ENCODE measurements at regions not wholly inside any gene's neighbourhood (a gene's known extent, or its start where the extent isn't known, plus 50 kb on each side); places are given as distances from the start of the nearest gene placed in this dataset.
A peak's percentile ranks its signal among the peaks of the same experiment; 100 is the strongest.
"Not testable (repeated sequence)": the region's sequence is repeated elsewhere in the genome, so short reads cannot be mapped to it uniquely, and the experiment has no call there.

GRCh38 chr7:81294897-81295515 is 376.2 kb upstream of the SEMA3C start:
- no peak for TF ChIP-seq CTCF (IDR thresholded peaks at IDR 0.05; ENCODE audit: low read depth, low read length)
- H3K4me3 ChIP-seq (replicated peaks in 1 of 2; ENCODE audit: low read depth in 2 of 2, low read length in 2 of 2) = no peak overlapping the region
- DNase-seq (ENCODE audit: low read depth in 2 of 2) = no peak

GRCh38 chr7:81293806-81294205 is 375.0 kb upstream of the SEMA3C start:
- no peak for DNase-seq (ENCODE audit: low read depth in 2 of 2)
- no peak for TF ChIP-seq CTCF (IDR thresholded peaks at IDR 0.05; ENCODE audit: low read depth, low read length)
- no peak overlapping the region for H3K4me3 ChIP-seq (replicated peaks in 1 of 2; ENCODE audit: low read depth in 2 of 2, low read length in 2 of 2)

GRCh38 chr7:81286754-81287153 is 367.9 kb upstream of the SEMA3C start:
- DNase-seq (ENCODE audit: low read depth in 2 of 2); H3K4me3 ChIP-seq (replicated peaks in 1 of 2; ENCODE audit: low read depth in 2 of 2, low read length in 2 of 2): not testable (repeated sequence)

- no peak for TF ChIP-seq CTCF (IDR thresholded peaks at IDR 0.05; ENCODE audit: low read depth, low read length)
- peak; percentile 60 to 85 for DNase-seq (ENCODE audit: low read depth in 2 of 2)
- H3K4me3 ChIP-seq (replicated peaks in 1 of 2; ENCODE audit: low read depth in 2 of 2, low read length in 2 of 2) = no peak overlapping the region
Observed at GRCh38 chr7:81285142-81285871, 366.5 kb upstream of the SEMA3C start.

- TF ChIP-seq CTCF (IDR thresholded peaks at IDR 0.05; ENCODE audit: low read depth, low read length) = no peak
- no peak overlapping the region for H3K4me3 ChIP-seq (replicated peaks in 1 of 2; ENCODE audit: low read depth in 2 of 2, low read length in 2 of 2)
- peak; percentile 54 to 82 for DNase-seq (ENCODE audit: low read depth in 2 of 2)
Observed at GRCh38 chr7:81284576-81284975, 365.7 kb upstream of the SEMA3C start.

- no peak overlapping the region for H3K4me3 ChIP-seq (replicated peaks in 1 of 2; ENCODE audit: low read depth in 2 of 2, low read length in 2 of 2)
- TF ChIP-seq CTCF (IDR thresholded peaks at IDR 0.05; ENCODE audit: low read depth, low read length) = no peak
- DNase-seq (ENCODE audit: low read depth in 2 of 2) = peak in 1 of 2 donors; percentile 29
Observed at GRCh38 chr7:81280531-81280930, 361.7 kb upstream of the SEMA3C start.

- no peak for TF ChIP-seq CTCF (IDR thresholded peaks at IDR 0.05; ENCODE audit: low read depth, low read length)
- DNase-seq (ENCODE audit: low read depth in 2 of 2) = no peak
- no peak overlapping the region for H3K4me3 ChIP-seq (replicated peaks in 1 of 2; ENCODE audit: low read depth in 2 of 2, low read length in 2 of 2)
Observed at GRCh38 chr7:81277691-81278090, 358.8 kb upstream of the SEMA3C start.

Data from cardiac fibroblast (primary cell).